Immature natural killer cell (primary cell): ENCODE measurements at regions not wholly inside any gene's neighbourhood (a gene's known extent, or its start where the extent isn't known, plus 50 kb on each side); places are given as distances from the start of the nearest gene placed in this dataset.
A peak's percentile ranks its signal among the peaks of the same experiment; 100 is the strongest.
"Not testable (repeated sequence)": the region's sequence is repeated elsewhere in the genome, so short reads cannot be mapped to it uniquely, and the experiment has no call there.

Experiments
- DNase-seq, 3 donors: peaks; one replicate each; pipeline ENCODE4 v3.0.0; 2022; ENCODE audit warnings: mixed read lengths in 1 of 3
- H3K27ac Mint-ChIP-seq, 6 donors: one replicate each; pipeline ENCODE4 v1.8.0; 2020; ENCODE audit warnings: mixed read lengths in 6 of 6, mild to moderate bottlenecking in 5 of 6, inconsistent platforms in 4 of 6, moderate library complexity in 3 of 6
- H3K27me3 Mint-ChIP-seq, 3 donors: one replicate each; pipeline ENCODE4 v1.8.0; 2020 to 2021; ENCODE audit warnings: low read depth in 3 of 3, mild to moderate bottlenecking in 3 of 3, mixed read lengths in 3 of 3, moderate library complexity in 3 of 3, inconsistent platforms in 1 of 3
- H3K36me3 Mint-ChIP-seq, 3 donors: one replicate each; pipeline ENCODE4 v1.8.0; 2020; ENCODE audit warnings: mixed read lengths in 3 of 3, inconsistent platforms in 2 of 3, mild to moderate bottlenecking in 2 of 3
- H3K4me1 Mint-ChIP-seq, 2 donors: one replicate each; pipeline ENCODE4 v1.8.0; 2020; ENCODE audit warnings: inconsistent platforms in 2 of 2, mild to moderate bottlenecking in 2 of 2, mixed read lengths in 2 of 2, moderate library complexity in 1 of 2
- H3K4me3 Mint-ChIP-seq, 5 donors: one replicate each; pipeline ENCODE4 v1.8.0; 2020; ENCODE audit warnings: mild to moderate bottlenecking in 5 of 5, mixed read lengths in 5 of 5, inconsistent platforms in 3 of 5, moderate library complexity in 3 of 5
- H3K9me3 Mint-ChIP-seq, 6 donors: one replicate each; pipeline ENCODE4 v1.8.0; 2020; ENCODE audit warnings: mild to moderate bottlenecking in 6 of 6, mixed read lengths in 6 of 6, inconsistent platforms in 4 of 6, moderate library complexity in 3 of 6

DNA sequence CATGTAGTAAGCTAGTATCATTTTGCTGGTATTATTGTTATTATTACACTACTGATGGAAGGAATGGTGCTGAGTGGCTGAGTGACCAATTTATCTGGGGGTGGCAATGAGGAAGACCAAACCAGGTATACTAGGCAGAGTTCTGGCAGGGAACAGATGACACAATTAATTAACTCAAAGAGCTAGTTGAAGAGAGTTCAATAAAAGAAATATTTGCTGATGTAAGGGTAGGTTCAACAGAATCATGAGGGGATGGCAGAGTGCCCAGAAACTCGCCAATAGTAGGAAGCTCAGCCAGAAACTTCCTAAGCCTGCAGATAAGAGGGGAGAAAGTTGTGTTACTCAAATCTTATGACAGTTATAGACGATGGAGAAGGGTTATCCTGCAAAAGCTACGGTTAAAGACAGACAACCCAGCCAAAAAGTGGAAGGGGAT, 352.5 kb downstream of the KCNJ2 start:
- DNase-seq = no peak
- H3K27me3 Mint-ChIP-seq = peaks cover 0 to 4% (median 3%) of the 10 kb centered on the region in 3 donors
- H3K4me1 Mint-ChIP-seq = no peaks in the 10 kb centered on the region
- no peak overlapping the region for H3K4me3 Mint-ChIP-seq
- no peaks in the 10 kb centered on the region for H3K36me3 Mint-ChIP-seq
- peaks cover 0 to 25% (median 5%) of the 10 kb centered on the region in 6 donors for H3K9me3 Mint-ChIP-seq
- no peak overlapping the region for H3K27ac Mint-ChIP-seq

DNA sequence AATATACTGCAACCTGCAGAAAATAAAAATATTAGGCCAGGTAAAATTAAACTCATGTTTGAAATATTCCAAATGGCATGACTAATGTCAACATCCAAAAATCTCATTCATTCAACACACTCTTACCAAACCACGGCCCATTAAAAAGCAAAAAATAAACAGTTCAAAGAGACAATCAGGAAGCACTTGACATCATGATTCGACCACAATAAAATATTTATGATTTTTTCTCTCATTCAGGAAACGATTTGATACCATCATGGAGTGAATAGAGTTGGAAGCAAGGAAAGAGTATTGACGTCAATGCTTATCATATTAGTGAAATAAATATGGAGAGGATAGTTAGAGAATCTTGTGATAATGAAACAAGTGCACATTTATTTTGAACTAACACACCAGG, 354.1 kb downstream of the KCNJ2 start:
- DNase-seq = no peak
- H3K4me1 Mint-ChIP-seq = no peaks in the 10 kb centered on the region
- H3K4me3 Mint-ChIP-seq = no peak overlapping the region
- H3K27me3 Mint-ChIP-seq = peaks cover 0 to 4% (median 2%) of the 10 kb centered on the region in 3 donors
- peaks cover 2 to 25% (median 4%) of the 10 kb centered on the region in 6 donors for H3K9me3 Mint-ChIP-seq
- H3K27ac Mint-ChIP-seq = no peak overlapping the region
- no peaks in the 10 kb centered on the region for H3K36me3 Mint-ChIP-seq

DNA sequence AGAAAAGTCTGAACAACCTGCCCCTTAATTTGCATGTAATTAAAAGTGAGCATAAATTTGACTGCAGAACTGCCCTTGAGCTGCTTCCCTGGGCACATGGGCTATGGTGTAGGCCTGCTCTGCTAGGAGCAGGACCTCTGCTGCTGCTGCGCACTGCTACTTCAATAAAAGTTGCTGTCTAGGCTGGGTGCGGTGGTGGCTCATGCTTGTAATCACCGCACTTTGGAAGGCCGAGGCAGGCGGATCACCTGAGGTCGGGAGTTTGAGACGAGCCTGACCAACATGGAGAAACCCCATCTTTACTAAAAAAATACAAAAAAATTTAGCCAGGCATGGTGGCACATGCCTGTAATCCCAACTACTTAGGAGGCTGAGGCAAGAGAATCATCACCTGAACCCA, 355.7 kb downstream of the KCNJ2 start:
- H3K4me3 Mint-ChIP-seq, H3K36me3 Mint-ChIP-seq, H3K27me3 Mint-ChIP-seq, DNase-seq, H3K4me1 Mint-ChIP-seq, H3K27ac Mint-ChIP-seq: not testable (repeated sequence)
- H3K9me3 Mint-ChIP-seq = peaks cover 2 to 24% (median 4%) of the 10 kb centered on the region in 6 donors

DNA sequence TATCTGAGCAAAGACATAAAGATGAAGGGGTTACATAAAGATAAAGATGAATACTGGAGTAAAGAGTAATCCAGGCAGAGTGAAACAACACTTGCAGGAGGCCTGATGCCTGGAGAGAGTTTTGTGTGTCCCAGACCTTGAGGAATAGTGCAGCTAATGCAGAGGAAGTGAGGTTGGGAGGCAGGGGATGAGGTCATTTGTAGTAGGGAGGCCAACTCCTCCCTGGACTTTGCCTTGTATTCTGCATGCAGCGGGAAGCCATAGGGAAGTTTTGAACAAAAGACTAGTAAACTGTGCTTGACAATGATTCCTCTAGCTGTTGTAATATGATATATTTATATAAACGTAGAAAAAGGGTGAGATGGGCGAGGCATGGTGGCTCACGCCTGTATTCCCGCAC, 356.6 kb downstream of the KCNJ2 start:
- no peak overlapping the region for H3K27ac Mint-ChIP-seq
- H3K4me3 Mint-ChIP-seq = no peak overlapping the region
- H3K9me3 Mint-ChIP-seq = peaks cover 2 to 17% (median 5%) of the 10 kb centered on the region in 6 donors
- no peaks in the 10 kb centered on the region for H3K36me3 Mint-ChIP-seq
- no peak for DNase-seq
- peaks cover 0 to 4% (median 4%) of the 10 kb centered on the region in 3 donors for H3K27me3 Mint-ChIP-seq
- no peaks in the 10 kb centered on the region for H3K4me1 Mint-ChIP-seq

DNA sequence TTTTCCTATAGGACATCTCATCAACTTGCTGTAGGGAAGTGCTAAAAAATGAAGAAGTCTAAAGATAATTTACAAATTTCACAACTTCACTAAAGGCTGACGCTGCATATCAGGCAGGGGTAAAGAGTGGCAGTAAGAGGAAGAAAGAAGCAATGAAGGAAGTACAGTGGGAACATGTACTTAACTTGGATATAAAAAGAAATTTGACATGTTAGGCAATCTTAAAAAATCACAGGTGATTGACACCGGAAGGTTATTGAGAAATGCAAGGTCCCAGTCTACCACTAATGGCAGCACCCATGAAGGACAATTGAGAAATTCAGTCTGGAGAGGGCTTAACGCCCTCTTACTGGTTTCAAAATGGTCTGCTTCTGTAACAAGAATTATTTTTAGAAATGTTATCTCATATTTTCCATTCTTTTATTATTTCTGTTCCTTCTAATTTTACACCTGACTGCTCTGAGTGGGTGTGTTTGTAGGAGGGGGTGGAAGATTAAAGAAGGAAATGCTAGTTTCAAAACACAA, 358.1 kb downstream of the KCNJ2 start:
- Mint-ChIP-seq H3K4me1 (no peaks in the 10 kb centered on the region), H3K27ac (no peak overlapping the region), H3K9me3 (peaks cover 2 to 8% (median 5%) of the 10 kb centered on the region in 6 donors), H3K27me3 (peaks cover 0 to 4% (median 4%) of the 10 kb centered on the region in 3 donors), H3K36me3 (no peaks in the 10 kb centered on the region), H3K4me3 (no peak overlapping the region)
- DNase-seq = no peak

DNA sequence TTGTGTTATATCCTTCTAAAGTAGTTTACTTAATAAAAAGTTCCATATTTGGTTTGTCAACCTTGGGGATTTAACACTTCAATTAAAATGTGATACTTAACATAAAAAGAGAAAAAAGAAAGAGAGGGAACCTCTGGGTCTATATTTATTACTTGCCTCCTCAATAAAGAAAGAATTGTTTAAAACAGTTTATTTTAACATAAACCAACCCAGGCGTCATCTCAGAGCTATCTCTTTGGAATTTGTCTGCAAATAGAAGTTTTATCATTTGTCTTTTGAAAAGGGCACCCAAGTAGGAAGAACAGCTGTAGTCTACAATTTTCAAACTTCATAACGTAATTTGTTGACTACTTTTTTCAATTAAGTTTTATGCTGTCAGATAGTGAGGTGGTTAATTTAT, 364.1 kb downstream of the KCNJ2 start:
- peaks cover 0 to 4% (median 2%) of the 10 kb centered on the region in 3 donors for H3K27me3 Mint-ChIP-seq
- no peak overlapping the region for H3K4me3 Mint-ChIP-seq
- no peak for DNase-seq
- no peak overlapping the region for H3K27ac Mint-ChIP-seq
- no peaks in the 10 kb centered on the region for H3K4me1 Mint-ChIP-seq
- no peaks in the 10 kb centered on the region for H3K36me3 Mint-ChIP-seq
- peaks cover 3 to 14% (median 9%) of the 10 kb centered on the region in 6 donors for H3K9me3 Mint-ChIP-seq

DNA sequence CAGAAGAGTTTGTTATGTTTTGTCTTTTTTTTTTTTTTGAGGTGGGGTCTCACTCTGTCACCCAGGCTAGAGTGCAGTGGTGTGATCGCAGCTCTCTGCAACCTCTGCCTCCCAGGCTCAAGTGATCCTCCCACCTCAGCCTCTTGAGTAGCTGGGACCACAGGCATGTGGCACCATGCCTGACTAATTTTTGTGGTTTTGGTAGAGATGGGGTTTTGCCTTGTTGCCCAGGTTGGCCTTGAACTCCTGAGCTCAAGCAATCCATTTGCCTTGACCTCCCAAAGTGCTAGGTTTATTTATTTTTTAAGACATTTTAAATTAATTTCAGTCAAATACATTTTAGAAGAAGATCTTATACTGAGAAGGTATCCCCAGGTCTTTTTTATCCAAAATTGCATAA, 366.7 kb downstream of the KCNJ2 start:
- Mint-ChIP-seq H3K27me3 (peaks cover 0 to 2% (median 2%) of the 10 kb centered on the region in 3 donors), H3K36me3 (no peaks in the 10 kb centered on the region), H3K4me3 (no peak overlapping the region), H3K9me3 (peaks cover 3 to 22% (median 10%) of the 10 kb centered on the region in 6 donors), H3K4me1 (no peaks in the 10 kb centered on the region), H3K27ac (no peak overlapping the region)
- DNase-seq = no peak

DNA sequence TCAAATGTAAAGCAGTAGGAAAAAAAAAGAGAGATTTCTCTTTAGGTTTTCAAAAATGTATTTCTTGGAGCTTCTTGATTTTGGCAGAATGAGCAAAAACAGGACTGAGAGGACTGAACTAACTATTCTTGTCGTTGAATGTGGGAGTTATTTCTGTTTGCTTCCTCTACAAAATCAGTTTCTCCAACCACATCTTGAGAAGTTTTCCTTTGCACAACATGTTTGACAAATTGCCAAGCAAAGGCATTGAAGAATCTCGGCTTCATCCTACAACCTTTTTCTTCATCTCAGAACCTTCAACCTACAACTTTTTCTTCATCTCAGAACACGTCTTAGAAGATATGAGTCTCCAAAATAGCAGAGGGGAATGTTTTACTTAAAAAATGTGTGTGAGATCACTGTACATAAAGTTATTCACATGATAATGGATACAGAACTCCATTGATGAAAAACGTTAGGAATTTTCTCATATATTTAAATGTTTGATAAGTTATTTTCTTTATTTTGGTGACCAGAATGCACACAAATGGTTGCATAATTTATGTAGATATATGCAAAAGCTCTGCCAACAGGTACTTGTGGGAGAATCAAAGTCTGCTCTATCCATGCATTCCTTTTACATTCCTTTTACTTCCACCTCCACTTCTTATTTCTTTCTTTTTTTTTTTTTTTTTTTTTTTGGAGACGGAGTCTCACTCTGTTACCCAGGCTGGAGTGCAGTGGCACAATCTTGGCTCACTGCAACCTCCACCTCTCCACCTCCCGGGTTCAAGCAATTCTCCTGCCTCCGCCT, 370.0 kb downstream of the KCNJ2 start:
- no peak overlapping the region for H3K4me3 Mint-ChIP-seq
- H3K36me3 Mint-ChIP-seq = no peaks in the 10 kb centered on the region
- no peaks in the 10 kb centered on the region for H3K4me1 Mint-ChIP-seq
- H3K9me3 Mint-ChIP-seq = peaks cover 4 to 31% (median 8%) of the 10 kb centered on the region in 6 donors
- H3K27ac Mint-ChIP-seq = no peak overlapping the region
- no peak for DNase-seq
- H3K27me3 Mint-ChIP-seq = peaks cover 0 to 2% (median 0%) of the 10 kb centered on the region in 3 donors

DNA sequence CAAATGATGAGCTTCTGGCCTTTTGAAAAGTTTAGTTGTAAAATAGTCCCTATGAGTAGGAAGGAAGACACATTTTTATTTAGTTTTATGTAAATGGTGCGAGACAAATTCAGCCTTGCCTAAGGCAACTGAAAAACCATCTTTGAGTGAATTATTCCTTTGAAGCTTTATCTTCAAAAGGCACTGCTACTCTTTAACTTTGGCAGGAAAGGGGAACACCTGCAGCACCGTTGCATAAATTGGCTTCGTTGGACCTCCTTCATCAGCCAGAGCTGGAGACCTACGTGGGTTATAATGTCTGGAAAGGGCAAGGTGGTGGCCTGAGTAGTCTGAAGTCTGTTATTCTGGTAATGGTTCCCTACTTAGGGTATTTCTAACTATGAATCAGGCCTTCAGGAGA, 373.5 kb downstream of the KCNJ2 start:
- Mint-ChIP-seq H3K9me3 (peaks cover 1 to 18% (median 5%) of the 10 kb centered on the region in 6 donors), H3K4me1 (no peaks in the 10 kb centered on the region), H3K27me3 (no peaks in the 10 kb centered on the region), H3K36me3 (no peaks in the 10 kb centered on the region), H3K27ac (no peak overlapping the region), H3K4me3 (no peak overlapping the region)
- no peak for DNase-seq

DNA sequence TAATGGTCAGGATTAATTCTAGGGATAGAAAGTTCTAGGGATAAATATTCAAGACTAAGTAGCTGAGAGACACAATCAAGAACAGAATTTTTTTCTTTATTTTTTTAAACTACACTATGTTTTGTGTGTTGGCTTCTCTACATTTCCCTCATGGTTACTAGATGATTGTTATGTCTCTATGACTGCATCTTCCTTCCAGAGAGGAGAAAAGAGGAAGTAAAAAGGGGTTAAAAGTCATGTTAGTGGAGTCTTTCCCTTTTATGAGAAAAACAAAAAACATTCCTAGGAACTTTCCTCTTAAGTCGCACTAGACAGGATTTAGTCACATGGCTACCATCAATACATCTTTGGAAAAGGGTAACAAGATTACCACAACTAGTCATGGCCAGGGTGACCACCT, 375.0 kb downstream of the KCNJ2 start:
- no peaks in the 10 kb centered on the region for H3K4me1 Mint-ChIP-seq
- no peak overlapping the region for H3K4me3 Mint-ChIP-seq
- H3K27me3 Mint-ChIP-seq = no peaks in the 10 kb centered on the region
- no peaks in the 10 kb centered on the region for H3K36me3 Mint-ChIP-seq
- DNase-seq = no peak
- peaks cover 1 to 15% (median 5%) of the 10 kb centered on the region in 6 donors for H3K9me3 Mint-ChIP-seq
- H3K27ac Mint-ChIP-seq = no peak overlapping the region

DNA sequence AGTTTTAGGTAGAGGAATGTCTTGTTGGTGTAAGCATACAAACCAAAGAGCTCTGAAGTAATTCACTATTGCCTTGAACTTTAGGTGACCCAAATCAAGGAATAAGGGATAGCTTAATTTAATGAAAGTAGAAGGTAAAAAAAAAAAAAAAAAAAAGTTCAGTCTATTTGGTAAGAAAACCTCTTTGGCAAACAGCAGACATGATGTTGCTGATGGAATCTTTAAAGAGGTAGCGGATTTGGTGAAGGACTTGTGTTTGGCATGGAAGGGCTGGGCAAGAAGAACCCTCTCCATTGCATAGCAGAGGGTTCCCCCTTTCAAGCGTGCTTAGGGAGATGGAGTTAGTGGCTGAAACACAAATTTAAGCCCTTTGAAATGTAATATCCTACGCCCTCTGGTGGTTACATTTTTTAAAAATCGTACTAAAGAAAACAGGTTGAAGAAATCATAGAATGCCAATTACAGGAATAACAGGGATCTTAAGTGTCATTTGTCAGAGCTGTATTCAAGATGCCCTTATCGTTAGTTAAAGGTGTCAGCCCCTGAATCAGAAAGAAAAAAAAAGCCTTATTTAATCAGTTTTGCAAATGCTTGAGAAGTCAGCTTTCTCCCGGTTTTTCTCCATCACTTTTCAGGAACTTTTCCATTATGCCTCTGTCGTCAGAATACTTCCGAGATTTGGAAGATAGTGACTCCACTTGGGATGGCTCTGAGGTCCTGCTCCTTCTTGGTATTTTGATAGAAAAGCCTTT, 383.1 kb downstream of the KCNJ2 start:
- peaks cover 0 to 3% (median 0%) of the 10 kb centered on the region in 3 donors for H3K27me3 Mint-ChIP-seq
- H3K27ac Mint-ChIP-seq = no peak overlapping the region
- no peaks in the 10 kb centered on the region for H3K4me1 Mint-ChIP-seq
- no peak overlapping the region for H3K4me3 Mint-ChIP-seq
- H3K9me3 Mint-ChIP-seq = peaks cover 0 to 7% (median 1%) of the 10 kb centered on the region in 6 donors
- peak in 1 of 3 donors; percentile 6 for DNase-seq
- H3K36me3 Mint-ChIP-seq = no peaks in the 10 kb centered on the region

DNA sequence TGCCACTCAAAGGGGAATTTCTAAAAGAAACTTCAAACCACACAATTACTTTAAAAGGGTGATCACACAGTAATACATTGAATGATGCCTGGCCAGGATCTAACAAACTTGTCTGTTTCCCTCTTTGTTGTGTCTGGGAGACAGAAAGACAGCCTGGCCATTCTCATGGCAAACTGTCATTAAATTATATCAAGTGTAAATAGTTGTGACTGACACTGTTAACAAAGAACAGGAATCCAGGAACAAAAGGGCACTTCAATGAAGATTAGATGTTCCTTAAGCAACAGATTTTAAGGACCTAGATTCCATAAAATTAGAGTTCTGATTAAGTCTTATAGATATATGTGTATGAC, 383.6 kb downstream of the KCNJ2 start:
- H3K9me3 Mint-ChIP-seq = peaks cover 0 to 7% (median 1%) of the 10 kb centered on the region in 6 donors
- H3K36me3 Mint-ChIP-seq = no peaks in the 10 kb centered on the region
- peaks cover 0 to 3% (median 0%) of the 10 kb centered on the region in 3 donors for H3K27me3 Mint-ChIP-seq
- no peak overlapping the region for H3K27ac Mint-ChIP-seq
- no peak overlapping the region for H3K4me3 Mint-ChIP-seq
- no peaks in the 10 kb centered on the region for H3K4me1 Mint-ChIP-seq
- DNase-seq = no peak

DNA sequence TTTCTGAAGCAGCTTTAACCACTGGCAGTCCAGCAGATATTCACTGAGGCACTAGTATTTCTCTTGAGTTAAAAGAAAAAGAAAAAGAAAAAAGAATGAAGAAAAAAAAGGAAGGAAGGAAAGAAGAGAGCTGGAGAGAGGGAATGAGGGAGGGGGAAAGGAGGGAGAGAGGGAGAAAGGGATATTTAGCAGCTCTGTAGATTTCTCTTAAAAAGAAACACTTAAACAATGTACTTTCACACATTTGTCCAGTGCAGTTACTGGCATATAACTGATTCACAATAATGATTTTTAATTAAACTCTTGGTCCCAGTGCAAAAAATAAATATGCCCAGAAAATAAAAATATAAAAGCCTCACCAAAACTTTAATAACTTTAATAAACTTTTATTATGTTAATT, 386.4 kb downstream of the KCNJ2 start:
- Mint-ChIP-seq H3K4me1 (no peaks in the 10 kb centered on the region), H3K36me3 (no peaks in the 10 kb centered on the region), H3K27me3 (peaks cover 0 to 3% (median 0%) of the 10 kb centered on the region in 3 donors), H3K4me3 (no peak overlapping the region), H3K9me3 (peaks cover 0 to 5% (median 2%) of the 10 kb centered on the region in 6 donors), H3K27ac (no peak overlapping the region)
- DNase-seq = no peak

DNA sequence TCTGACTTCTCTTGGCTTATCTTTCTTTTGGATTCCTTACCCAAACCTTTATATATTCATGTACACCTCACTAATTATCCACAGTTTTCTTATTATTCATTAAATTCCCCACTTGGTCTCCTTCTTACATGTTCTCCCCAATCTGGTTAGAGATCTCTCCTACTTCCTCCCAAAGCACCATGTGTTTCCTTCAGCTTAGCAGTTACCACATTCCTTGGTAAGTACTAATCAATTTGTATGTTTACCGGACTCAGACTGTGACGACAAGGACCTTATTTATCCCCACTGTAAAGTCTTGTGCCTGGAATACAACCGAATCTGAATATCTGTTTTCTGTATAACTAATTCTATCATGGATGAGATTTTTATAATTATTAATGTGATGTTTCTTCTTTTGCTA, 389.5 kb downstream of the KCNJ2 start:
- no peaks in the 10 kb centered on the region for H3K36me3 Mint-ChIP-seq
- peaks cover 0 to 2% (median 0%) of the 10 kb centered on the region in 3 donors for H3K27me3 Mint-ChIP-seq
- no peaks in the 10 kb centered on the region for H3K4me1 Mint-ChIP-seq
- H3K27ac Mint-ChIP-seq = no peak overlapping the region
- DNase-seq = no peak
- H3K4me3 Mint-ChIP-seq = no peak overlapping the region
- H3K9me3 Mint-ChIP-seq = peaks cover 0 to 2% (median under 1%) of the 10 kb centered on the region in 6 donors
